Activated T-cell treated with anti-CD3 and anti-CD28 coated beads for 24 hours (primary cell): ENCODE measurements at regions not wholly inside any gene's neighbourhood (a gene's known extent, or its start where the extent isn't known, plus 50 kb on each side); places are given as distances from the start of the nearest gene placed in this dataset.
"Not testable (repeated sequence)": the region's sequence is repeated elsewhere in the genome, so short reads cannot be mapped to it uniquely, and the experiment has no call there.

Experiments used
- DNase-seq: peaks from one replicate; pipeline ENCODE4 v3.0.0-alpha.2; 2020; ENCODE audit warnings: low read depth

GRCh38 chr5:120150770-120151169 is 313.3 kb upstream of the PRR16 start:
- no peak for DNase-seq

DNA sequence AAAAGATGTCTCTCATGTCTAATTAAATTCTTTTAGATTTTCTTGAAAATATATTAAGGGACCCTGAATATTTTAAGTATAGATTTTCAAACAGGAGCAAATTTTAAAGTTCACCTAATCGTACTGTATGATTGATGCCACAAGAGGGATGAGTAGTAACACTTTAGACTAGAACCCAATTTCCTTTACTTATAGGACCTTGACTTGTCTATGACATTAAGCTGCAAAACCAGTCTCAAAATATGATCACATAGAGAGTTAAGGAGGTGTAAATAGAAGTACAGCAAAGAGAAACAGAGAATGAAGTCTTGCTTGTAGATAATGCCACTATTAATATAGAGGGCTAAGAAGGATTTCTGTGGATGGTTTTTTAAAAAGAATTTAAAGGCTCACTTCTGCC is 312.9 kb upstream of the PRR16 start:
- DNase-seq, result no peak

DNA sequence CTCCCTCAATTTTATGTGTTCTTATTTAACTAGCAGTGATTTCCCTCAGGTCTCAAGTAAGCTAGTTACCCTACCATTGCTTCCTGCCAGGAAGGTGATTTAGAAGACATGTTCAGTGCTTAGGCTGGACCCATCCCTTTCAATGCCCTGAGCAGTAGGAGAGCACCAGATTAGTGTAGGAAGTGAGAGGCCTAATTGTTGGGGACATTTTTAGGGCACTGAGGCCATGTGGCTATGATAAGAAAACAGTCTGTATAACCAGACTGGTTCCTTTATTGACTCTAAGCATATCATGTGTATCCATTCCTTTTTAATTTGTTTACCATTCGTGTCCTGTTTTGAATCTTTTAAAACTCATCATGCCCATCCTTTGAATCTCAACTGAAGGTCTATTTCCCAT is 312.3 kb upstream of the PRR16 start:
- no peak for DNase-seq

DNA sequence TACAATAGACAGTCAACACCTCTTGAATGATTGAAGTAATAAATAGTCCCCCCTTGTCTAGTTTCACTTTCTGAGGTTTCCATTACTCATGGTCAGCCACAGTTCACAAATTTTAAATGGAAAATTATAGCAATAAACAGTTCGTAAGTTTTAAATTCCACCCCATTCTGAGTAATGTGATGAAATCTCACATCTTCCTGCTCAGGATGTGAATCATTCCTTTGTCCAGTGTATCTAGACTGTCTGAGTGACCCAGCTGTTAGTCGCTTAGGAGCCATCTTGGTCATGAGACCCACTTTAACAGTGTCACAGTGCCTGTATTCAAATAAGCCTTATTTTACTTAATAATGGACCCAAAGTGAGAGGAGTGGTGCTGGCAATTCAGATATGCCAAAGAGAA is 311.6 kb upstream of the PRR16 start:
- no peak for DNase-seq

DNA sequence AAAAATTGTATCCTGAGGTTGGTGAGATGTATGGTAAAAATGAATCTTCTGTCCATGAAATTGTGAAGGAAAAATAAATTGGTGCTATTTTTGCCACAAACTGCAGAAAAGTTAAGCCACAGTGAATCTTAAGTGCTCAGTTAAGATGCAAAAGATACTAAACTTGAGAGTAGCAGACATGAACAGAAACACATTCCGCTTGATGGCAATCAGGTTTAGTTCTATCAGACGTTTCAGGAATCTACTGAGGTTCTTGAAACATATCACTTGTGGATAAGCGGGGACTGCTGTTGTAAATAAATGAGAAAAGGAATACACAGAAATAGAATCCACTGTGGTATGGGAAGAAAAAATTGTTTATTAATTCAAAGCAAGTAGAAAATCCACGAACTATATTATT is 311.2 kb upstream of the PRR16 start:
- DNase-seq, result no peak

DNA sequence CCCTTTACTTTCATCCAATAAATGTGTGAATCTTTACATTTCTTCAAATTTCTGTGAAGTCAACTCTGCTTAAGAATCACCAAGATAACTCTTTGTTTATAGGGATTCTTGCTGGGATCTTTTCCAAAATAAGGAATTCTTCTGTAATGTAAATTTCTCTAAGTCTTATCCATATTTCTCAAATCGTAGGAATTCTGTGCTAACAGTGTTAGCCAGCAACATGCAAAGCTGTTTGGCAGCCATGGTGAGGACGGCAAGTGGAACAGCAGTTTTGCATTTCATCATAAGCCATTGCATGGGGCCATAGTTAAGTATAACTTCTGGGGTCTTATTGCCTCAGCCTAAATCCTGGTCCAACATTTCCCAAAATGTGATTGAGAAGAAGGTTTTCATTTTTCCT is 310.5 kb upstream of the PRR16 start:
- DNase-seq, result no peak

- no peak for DNase-seq
Observed at GRCh38 chr5:120155873-120156272, 308.2 kb upstream of the PRR16 start.

DNA sequence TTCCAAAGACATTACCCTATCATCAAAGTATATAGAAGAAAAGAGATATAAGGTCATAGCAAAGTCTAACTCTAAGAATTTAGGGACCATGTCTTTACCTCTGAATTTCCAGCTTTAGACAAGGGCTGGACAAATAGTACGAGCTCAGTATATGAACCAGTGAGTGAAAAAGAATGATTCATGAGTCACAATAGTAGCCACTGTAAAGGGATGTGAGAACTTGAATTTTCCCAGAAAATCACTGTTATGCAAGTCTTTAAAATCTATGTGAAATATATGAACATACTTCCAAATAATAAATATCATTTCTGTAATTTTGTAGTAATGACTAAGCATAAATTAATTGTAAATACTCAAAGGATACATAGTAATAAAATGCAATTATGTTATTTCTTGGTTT is 305.9 kb upstream of the PRR16 start:
- no peak for DNase-seq

DNA sequence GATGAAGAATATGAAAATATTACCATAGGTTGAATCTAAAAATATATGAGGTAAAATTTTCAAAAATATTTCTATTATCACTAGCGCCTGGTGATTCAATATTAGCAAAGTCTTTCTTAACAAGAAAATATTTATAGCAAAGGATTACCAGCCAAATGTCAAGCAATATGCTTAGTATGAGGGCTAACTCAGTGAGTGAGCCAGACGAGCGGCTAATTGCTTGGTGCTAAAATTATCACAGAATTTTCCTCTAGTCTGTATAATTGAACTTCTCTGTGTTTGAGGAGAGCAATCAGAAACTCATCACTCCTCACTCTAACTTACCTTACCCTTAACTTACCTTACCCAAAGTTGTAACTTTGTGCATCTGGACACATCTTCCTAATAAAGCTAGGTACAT is 304.9 kb upstream of the PRR16 start:
- no peak for DNase-seq

DNA sequence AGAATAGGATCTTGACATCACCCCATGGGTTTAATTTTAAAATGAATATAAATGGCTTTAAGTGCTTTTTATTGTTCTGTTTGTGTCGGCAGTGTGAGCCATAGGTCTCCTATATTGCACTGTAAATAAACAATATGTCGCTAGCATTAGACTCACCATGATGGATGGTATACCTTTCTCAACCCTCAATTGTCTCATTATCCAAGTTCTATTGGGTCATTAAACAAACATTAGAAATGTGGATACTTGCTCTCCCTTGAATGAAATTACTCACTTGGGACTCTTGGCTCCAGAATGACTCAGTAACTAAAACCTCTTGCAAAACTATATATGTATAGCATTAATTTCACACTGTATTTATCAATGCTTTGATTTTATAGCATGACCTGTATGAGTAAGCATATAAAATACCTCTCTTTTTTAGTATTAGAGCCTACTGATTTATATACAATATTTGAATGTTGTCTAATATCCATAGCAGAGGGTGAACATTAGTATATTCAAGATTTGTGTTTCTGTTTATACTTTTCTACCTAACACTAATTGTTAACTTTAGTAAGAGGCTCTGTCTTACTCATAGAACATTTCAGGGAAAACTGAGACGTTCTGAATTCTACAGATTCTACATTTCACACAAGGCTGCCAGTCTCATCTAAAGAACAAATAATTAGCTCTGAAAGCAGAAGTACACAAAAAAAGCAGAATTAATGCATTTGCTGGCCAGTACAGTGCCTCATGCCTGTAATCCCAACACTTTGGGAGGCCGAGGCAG is 303.8 kb upstream of the PRR16 start:
- no peak for DNase-seq

DNA sequence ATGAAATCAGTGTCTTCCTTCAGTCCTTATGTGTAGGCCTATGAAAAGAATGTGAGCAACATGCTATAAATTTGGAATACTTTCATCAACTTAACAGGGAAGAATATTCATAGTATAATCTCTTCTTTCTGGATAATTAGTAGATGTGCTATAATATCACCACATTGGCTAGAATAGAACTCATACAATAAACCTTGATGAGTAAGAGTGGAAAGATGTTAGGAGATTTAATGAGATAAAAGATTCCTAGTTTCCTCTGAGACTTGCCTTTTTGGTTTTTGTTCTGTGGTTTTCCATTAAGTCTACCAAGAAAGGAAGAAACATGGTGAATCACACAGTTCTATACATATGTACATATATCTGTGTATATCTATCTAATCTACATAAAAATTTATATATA is 301.8 kb upstream of the PRR16 start:
- no peak for DNase-seq

GRCh38 chr5:120164037-120164436 is 300.1 kb upstream of the PRR16 start:
- DNase-seq, result no peak

GRCh38 chr5:120164986-120165385 is 299.1 kb upstream of the PRR16 start:
- DNase-seq, result no peak

DNA sequence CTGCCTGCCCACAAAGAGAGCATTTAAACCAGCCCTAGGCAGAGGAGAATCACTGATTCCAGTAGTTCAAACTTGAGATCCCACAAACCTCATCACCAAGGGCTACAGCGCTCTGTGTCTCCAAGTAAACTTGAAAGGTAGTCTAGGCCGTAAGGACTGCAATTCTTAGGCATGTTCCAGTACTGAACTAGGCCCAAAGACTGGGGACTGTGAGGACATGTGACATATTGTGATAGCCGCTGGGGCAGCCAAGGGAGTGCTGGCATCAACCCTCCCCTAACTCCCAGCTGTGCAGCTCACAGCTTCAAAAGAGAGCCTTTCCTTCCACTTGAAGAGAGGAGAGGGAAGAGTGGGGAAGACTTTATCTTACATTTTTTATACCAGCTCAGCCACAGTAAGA is 291.0 kb upstream of the PRR16 start:
- no peak for DNase-seq

- DNase-seq, result no peak
Observed at GRCh38 chr5:120174089-120174488, 290.0 kb upstream of the PRR16 start.

- DNase-seq, result not testable (repeated sequence)
Observed at GRCh38 chr5:120181238-120181637, 282.9 kb upstream of the PRR16 start.

DNA sequence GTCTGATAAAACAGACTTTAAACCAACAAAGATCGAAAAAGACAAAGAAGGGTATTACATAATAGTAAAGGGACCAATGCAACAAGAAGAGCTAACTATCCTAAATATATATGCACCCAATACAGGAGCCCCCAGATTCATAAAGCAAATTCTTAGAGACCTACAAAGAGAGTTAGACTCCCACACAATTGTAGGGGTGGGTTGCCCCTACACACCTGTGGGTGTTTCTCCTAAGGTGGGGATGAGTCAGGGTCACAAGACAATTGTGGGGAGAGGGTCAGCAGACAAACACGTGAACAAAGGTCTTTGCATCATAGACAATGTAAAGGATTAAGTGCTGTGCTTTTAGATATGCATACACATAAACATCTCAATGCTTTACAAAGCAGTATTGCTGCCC is 269.4 kb upstream of the PRR16 start:
- DNase-seq, result not testable (repeated sequence)

DNA sequence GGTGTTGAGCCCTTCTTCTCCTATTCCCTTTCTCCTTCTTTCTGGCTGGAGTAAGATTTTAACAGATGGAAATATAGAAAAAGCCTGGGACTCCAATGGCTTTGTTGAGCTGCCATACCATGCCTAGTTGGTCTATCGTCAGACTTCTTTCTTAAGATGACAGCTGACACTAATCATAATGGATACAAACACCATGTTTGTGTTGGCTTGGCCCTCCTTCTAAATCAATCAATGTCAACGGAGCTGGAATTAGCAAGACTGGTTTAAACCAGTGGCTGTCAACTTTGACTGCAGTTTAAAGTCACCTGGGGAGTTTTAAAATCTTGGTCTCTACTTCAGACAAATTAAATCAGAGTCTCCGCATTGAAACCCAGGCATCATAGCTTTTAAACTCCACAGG is 264.5 kb upstream of the PRR16 start:
- no peak for DNase-seq

GRCh38 chr5:120207129-120207528 is 257.0 kb upstream of the PRR16 start:
- no peak for DNase-seq

DNA sequence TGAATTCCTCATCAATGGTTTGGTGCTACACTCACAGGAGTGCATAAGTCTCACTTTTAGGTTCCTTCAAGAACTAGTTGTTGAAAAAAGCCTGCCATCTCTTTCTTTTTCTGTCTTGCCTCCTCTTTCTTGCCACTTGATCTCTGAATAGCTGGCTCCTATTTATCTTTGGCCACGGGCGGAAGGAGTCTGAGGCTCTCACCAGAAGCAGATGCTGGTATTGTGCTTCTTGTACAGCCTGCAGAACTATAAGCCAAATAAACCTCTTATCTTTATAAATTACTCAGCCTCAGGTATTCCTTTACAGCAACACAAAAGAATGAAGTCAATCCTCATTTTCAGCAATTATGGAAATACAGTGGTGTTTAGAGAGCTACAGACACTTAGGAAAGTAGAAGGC is 247.1 kb upstream of the PRR16 start:
- no peak for DNase-seq

- no peak for DNase-seq
Observed at GRCh38 chr5:120219988-120220387, 244.1 kb upstream of the PRR16 start.

DNA sequence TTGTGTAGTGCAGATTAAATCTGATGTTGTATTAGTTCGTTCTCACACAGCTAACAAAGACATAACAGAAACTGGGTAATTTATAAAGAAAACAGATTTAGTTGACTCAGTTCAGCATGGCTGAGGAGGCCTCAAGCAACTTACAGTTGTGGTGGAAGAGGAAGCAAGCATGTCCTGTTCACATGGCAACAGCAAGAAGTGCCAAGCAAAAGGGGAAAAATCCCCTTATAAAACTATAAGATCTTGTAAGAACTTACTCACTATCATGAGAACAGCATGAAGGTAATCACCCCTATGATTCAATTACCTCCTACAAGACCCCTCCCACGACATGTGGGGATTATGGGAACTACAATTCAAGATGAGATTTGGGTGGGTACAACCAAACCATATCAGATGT is 238.6 kb upstream of the PRR16 start:
- no peak for DNase-seq

GRCh38 chr5:120228262-120229031 is 235.7 kb upstream of the PRR16 start:
- no peak for DNase-seq

DNA sequence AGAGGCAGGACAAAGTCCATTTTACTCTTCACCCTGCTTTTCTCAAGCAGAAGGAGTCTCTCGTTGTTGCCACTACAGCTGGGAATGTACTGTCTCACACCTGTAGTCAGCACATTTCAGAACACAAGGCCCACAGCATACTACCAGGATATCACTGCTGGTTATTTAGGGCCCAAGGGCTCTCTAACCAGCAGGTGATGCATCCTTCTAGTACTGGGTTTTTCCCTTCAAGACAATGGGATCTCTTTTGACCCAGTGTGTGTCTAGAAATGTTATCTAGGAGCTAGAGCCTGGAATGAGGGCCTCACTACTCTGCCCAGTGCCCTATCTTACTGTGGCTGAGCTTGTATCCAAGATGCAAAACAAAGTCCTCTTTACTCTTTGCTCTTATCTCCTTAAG is 235.1 kb upstream of the PRR16 start:
- no peak for DNase-seq
